Stomach (tissue), 8 donors: ENCODE measurements at regions not wholly inside any gene's neighbourhood (a gene's known extent, or its start where the extent isn't known, plus 50 kb on each side); places are given as distances from the start of the nearest gene placed in this dataset.

ENCODE experiments used
- DNase-seq, 2 donors: peaks; one replicate each; pipeline versions ENCODE4 v3.0.0 to v3.0.0-alpha.2; 2013 to 2019
- H3K27ac ChIP-seq, 5 donors: fragments of 200-600 bp in 4 of 5; sonication (generic) in 4 of 5; one replicate each; pipeline ENCODE4 v1.5.1; 2013 to 2019; ENCODE audit warnings: mild to moderate bottlenecking in 1 of 5, moderate library complexity in 1 of 5
- H3K27me3 ChIP-seq, 3 donors: fragments of 200-600 bp; sonication (generic); one replicate each; pipeline ENCODE4 v1.5.1; 2017 to 2019; ENCODE audit warnings: mixed run types in 1 of 3
- H3K36me3 ChIP-seq, 4 donors: fragments of 200-600 bp; sonication (generic); 1 replicate in 3 of 4; 2 replicates in 1 of 4; pipeline ENCODE4 v1.5.1; 2016 to 2019
- H3K4me1 ChIP-seq, 4 donors: fragments of 200-600 bp; sonication (generic); one replicate each; pipeline ENCODE4 v1.5.1; 2016 to 2019
- H3K4me3 ChIP-seq, 4 donors: fragments of 200-600 bp; sonication (generic) in 3 of 4; one replicate each; pipeline ENCODE4 v1.5.1; 2016 to 2019; ENCODE audit warnings: mild to moderate bottlenecking in 1 of 4
- H3K9me3 ChIP-seq, 4 donors: fragments of 200-600 bp; sonication (generic); one replicate each; pipeline ENCODE4 v1.5.1; 2016 to 2019
- EP300 ChIP-seq: sonication (generic); formaldehyde crosslinking; IDR thresholded peaks from one replicate; pipeline ENCODE4 v1.6.1; 2017; ENCODE audit warnings: antibody characterized with exemption
- POLR2A ChIP-seq, 4 donors: fragments of 450-650 bp; IDR thresholded peaks; one replicate each; pipeline ENCODE4 v1.6.1; 2016; ENCODE audit warnings: antibody characterized with exemption in 4 of 4, control low read depth in 2 of 4, mild to moderate bottlenecking in 1 of 4, moderate library complexity in 1 of 4
- POLR2AphosphoS5 ChIP-seq, 3 donors: sonication (generic); formaldehyde crosslinking; IDR thresholded peaks; one replicate each; pipeline ENCODE4 v1.6.1; 2016; ENCODE audit warnings: antibody characterized with exemption in 3 of 3
- WGBS, 5 donors: extraction: QIAGEN DNeasy Blood & Tissue Kit in 3 of 5; methylation state at CpG; one replicate each; pipeline versions ENCODE4 v1.1.5 to v1.1.7; 2013 to 2018; 5-methylcytosine and 5-hydroxymethylcytosine counted together
- intact Hi-C: fragments of 100-400 bp; cut with DNase I; formaldehyde crosslinking; loops from one replicate; pipeline ENCODE4 v1.15.1; 2023; ENCODE audit warnings: low total_unique reads
- TF ChIP-seq, protein P1 (sequence below), 7 experiments: fragments of 450-650 bp in 4 of 7; fragments of 200-600 bp in 3 of 7; sonication (generic) in 3 of 7; IDR thresholded peaks; one replicate each; pipeline ENCODE4 v1.5.1; 2016 to 2019; ENCODE audit warnings: antibody characterized with exemption in 7 of 7, control low read depth in 2 of 7, mild to moderate bottlenecking in 1 of 7
- donor health status: healthy with polysubstance abuse.
- donor health status: Bipolar disorder and iron deficiency.
- donor health status: healthy.

DNA sequence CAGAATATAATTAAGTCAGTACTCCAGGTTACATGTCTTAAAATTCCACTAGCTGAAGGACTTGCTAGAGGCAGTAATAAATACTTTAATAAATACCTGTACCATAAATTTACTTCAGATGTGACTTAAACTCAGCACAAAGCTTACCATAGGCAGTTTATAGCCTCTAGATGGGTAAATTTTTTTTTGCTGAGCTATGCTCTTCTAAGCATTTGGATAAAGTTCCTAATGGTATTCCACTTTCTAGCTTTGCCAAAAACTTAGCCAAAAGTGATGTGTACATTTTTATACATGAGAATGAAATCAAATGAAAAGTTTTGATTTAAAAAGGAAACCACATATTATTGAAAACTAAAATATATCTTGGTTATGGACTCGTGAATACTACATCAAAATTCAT lies 63.7 kb upstream of the DHX40 start:
- no peak for DNase-seq
- Histone ChIP-seq H3K27me3 (no peaks in the 10 kb centered on the region), H3K4me3 (no peak overlapping the region), H3K9me3 (no peaks in the 10 kb centered on the region), H3K27ac (no peak overlapping the region), H3K4me1 (peaks cover 0 to 12% (median 0%) of the 10 kb centered on the region in 4 donors), H3K36me3 (no peaks in the 10 kb centered on the region)
- no peak for TF ChIP-seq POLR2AphosphoS5 (IDR thresholded peaks at IDR 0.05)
- no peak for TF ChIP-seq EP300
- TF ChIP-seq, protein P1, sequence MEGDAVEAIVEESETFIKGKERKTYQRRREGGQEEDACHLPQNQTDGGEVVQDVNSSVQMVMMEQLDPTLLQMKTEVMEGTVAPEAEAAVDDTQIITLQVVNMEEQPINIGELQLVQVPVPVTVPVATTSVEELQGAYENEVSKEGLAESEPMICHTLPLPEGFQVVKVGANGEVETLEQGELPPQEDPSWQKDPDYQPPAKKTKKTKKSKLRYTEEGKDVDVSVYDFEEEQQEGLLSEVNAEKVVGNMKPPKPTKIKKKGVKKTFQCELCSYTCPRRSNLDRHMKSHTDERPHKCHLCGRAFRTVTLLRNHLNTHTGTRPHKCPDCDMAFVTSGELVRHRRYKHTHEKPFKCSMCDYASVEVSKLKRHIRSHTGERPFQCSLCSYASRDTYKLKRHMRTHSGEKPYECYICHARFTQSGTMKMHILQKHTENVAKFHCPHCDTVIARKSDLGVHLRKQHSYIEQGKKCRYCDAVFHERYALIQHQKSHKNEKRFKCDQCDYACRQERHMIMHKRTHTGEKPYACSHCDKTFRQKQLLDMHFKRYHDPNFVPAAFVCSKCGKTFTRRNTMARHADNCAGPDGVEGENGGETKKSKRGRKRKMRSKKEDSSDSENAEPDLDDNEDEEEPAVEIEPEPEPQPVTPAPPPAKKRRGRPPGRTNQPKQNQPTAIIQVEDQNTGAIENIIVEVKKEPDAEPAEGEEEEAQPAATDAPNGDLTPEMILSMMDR (IDR thresholded peaks at IDR 0.05) = no peak
- TF ChIP-seq POLR2A (IDR thresholded peaks at IDR 0.05) = no peak
- intact Hi-C loops = no loop called here
- 63 to 81% (median 79%) methylated on average over 1 of the region's 1 CpG for WGBS, 5 donors

DNA sequence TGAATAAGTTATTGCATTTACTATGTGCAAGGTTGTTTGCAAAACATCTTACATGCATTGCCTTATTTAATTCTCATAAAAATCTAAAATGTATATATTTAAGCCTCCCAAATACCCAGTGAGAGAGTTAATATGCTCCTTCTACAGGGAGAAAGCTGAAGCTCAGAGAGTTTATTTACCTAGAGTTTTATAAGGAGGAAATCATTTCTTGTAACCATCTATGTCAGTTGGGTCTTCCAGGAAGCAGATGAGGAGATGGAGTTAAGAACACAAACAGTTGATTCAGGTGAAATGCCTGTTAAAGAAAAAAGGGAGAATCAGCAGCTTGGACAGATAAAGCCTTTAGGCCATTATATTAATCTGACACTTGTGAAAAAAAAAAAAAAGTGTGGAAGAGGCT lies 62.6 kb upstream of the DHX40 start:
- no peak for DNase-seq
- TF ChIP-seq EP300 (no peak), POLR2AphosphoS5 (IDR thresholded peaks at IDR 0.05) (no peak), POLR2A (IDR thresholded peaks at IDR 0.05) (no peak)
- TF ChIP-seq, protein P1 (IDR thresholded peaks at IDR 0.05) = no peak
- Histone ChIP-seq H3K27ac (no peak overlapping the region), H3K9me3 (no peaks in the 10 kb centered on the region), H3K4me3 (no peak overlapping the region), H3K27me3 (no peaks in the 10 kb centered on the region), H3K4me1 (peaks cover 0 to 12% (median 0%) of the 10 kb centered on the region in 4 donors), H3K36me3 (no peaks in the 10 kb centered on the region)
- intact Hi-C loops = no loop called here

DNA sequence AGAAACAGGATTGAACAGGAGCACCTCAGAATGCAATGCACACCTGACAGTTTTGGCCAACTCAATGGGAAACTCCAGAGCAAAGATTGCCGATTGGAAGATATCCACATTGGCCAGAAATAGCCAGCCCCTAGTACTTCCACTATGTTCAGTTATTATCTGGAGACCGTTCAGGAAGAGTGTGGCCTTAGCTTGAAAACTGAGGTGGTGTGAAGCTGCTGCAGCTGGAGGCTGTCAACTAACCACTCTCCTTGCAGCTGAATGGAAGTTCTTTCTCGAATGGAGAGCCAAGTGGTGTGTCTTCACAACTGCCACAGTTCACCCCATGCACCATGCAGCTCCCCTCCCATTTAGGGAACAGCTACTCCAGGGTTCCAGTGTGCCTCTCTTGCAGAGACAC lies 61.9 kb upstream of the DHX40 start:
- H3K9me3 ChIP-seq = no peaks in the 10 kb centered on the region
- WGBS, 5 donors = 56 to 81% (median 75%) methylated on average over 3 of the region's 3 CpGs
- no peaks in the 10 kb centered on the region for H3K27me3 ChIP-seq
- intact Hi-C loops = no loop called here
- H3K36me3 ChIP-seq = no peaks in the 10 kb centered on the region
- H3K27ac ChIP-seq = no peak overlapping the region
- no peak overlapping the region for H3K4me3 ChIP-seq
- DNase-seq = no peak
- TF ChIP-seq POLR2A (IDR thresholded peaks at IDR 0.05) (no peak), POLR2AphosphoS5 (IDR thresholded peaks at IDR 0.05) (no peak), EP300 (no peak)
- TF ChIP-seq, protein P1 (IDR thresholded peaks at IDR 0.05) = no peak
- peaks cover 0 to 7% (median 0%) of the 10 kb centered on the region in 4 donors for H3K4me1 ChIP-seq

DNA sequence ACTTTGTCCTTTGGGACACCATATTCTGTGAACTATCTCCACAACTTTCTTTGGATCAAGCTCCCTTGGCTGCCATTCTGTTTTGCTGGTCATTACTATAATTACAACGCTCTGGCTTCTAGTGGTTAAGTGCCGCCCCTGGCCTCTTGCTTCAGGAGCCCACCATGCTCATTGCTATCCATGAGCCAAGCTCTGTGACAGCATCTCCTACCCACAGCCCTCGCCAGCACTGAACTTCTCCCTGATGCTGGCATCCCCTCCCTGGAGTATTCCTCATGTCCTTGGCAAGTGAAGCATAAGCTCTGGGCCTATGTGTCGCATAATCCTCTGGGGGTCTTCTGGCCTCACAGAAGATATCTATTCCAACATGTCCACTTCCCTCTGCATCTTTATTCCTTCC lies 60.6 kb upstream of the DHX40 start:
- Histone ChIP-seq H3K36me3 (no peaks in the 10 kb centered on the region), H3K4me3 (no peak overlapping the region), H3K27ac (no peak overlapping the region), H3K4me1 (no peaks in the 10 kb centered on the region), H3K9me3 (no peaks in the 10 kb centered on the region), H3K27me3 (no peaks in the 10 kb centered on the region)
- TF ChIP-seq, protein P1 (IDR thresholded peaks at IDR 0.05) = no peak
- TF ChIP-seq EP300 (no peak), POLR2AphosphoS5 (IDR thresholded peaks at IDR 0.05) (no peak), POLR2A (IDR thresholded peaks at IDR 0.05) (no peak)
- no peak for DNase-seq
- intact Hi-C loops = no loop called here
- WGBS, 5 donors = 93 to 97% (median 94%) methylated on average over 4 of the region's 4 CpGs
